HEK293 (cell line): ENCODE measurements at regions not wholly inside any gene's neighbourhood (a gene's known extent, or its start where the extent isn't known, plus 50 kb on each side); places are given as distances from the start of the nearest gene placed in this dataset.

ENCODE experiments used
- GFI1B ChIP-seq: fragments of 450-650 bp; formaldehyde crosslinking; IDR thresholded peaks from 2 replicates; pipeline ENCODE4 v1.5.1; 2016; ENCODE audit warnings: missing biosample characterization, missing genetic modification characterization
- IKZF3 ChIP-seq: fragments of 450-650 bp; IDR thresholded peaks from 2 replicates; pipeline ENCODE4 v1.5.0; 2018; ENCODE audit warnings: missing biosample characterization, mild to moderate bottlenecking, missing genetic modification characterization, moderate library complexity
- KLF16 ChIP-seq: fragments of 450-650 bp; formaldehyde crosslinking; IDR thresholded peaks from 2 replicates; pipeline ENCODE4 v1.5.1; 2017; ENCODE audit warnings: missing biosample characterization, missing genetic modification characterization
- PRDM1 ChIP-seq: fragments of 450-650 bp; formaldehyde crosslinking; IDR thresholded peaks from 2 replicates; pipeline ENCODE4; 2016; ENCODE audit warnings: missing biosample characterization, missing genetic modification characterization
- RBAK ChIP-seq: fragments of 450-650 bp; formaldehyde crosslinking; IDR thresholded peaks from 2 replicates; pipeline ENCODE4 v1.5.1; 2016; ENCODE audit warnings: missing biosample characterization, missing genetic modification characterization
- SALL2 ChIP-seq: fragments of 450-650 bp; formaldehyde crosslinking; IDR thresholded peaks from 2 replicates; pipeline ENCODE4 v1.5.0; 2017; ENCODE audit warnings: missing biosample characterization, mild to moderate bottlenecking, missing genetic modification characterization, borderline replicate concordance
- YY2 ChIP-seq: fragments of 450-650 bp; formaldehyde crosslinking; IDR thresholded peaks from 2 replicates; pipeline ENCODE4 v1.5.1; 2016; ENCODE audit warnings: missing biosample characterization, missing genetic modification characterization
- ZBTB8A ChIP-seq: fragments of 450-650 bp; formaldehyde crosslinking; IDR thresholded peaks from 2 replicates; pipeline ENCODE4 v1.5.1; 2016; ENCODE audit warnings: missing biosample characterization, missing genetic modification characterization
- ZFP69B ChIP-seq: fragments of 450-650 bp; formaldehyde crosslinking; IDR thresholded peaks from 2 replicates; pipeline ENCODE4 v1.5.1; 2016; ENCODE audit warnings: missing biosample characterization, missing genetic modification characterization
- ZNF112 ChIP-seq: fragments of 450-650 bp; formaldehyde crosslinking; IDR thresholded peaks from 2 replicates; pipeline ENCODE4 v1.5.0; 2017; ENCODE audit warnings: missing biosample characterization, missing genetic modification characterization
- ZNF19 ChIP-seq: fragments of 450-650 bp; formaldehyde crosslinking; IDR thresholded peaks from 2 replicates; pipeline ENCODE4; 2016; ENCODE audit warnings: missing biosample characterization, missing genetic modification characterization, low read depth
- ZNF214 ChIP-seq: fragments of 450-650 bp; formaldehyde crosslinking; IDR thresholded peaks from 2 replicates; pipeline ENCODE4 v1.5.1; 2017; ENCODE audit warnings: missing biosample characterization, mild to moderate bottlenecking, missing genetic modification characterization, borderline replicate concordance
- ZNF221 ChIP-seq: fragments of 450-650 bp; formaldehyde crosslinking; IDR thresholded peaks from 2 replicates; pipeline ENCODE4 v1.5.1; 2017; ENCODE audit warnings: missing biosample characterization, missing genetic modification characterization, borderline replicate concordance
- ZNF239 ChIP-seq: fragments of 450-650 bp; formaldehyde crosslinking; IDR thresholded peaks from 2 replicates; pipeline ENCODE4 v1.5.1; 2016; ENCODE audit warnings: missing biosample characterization, missing genetic modification characterization
- ZNF24 ChIP-seq: fragments of 450-650 bp; formaldehyde crosslinking; IDR thresholded peaks from 2 replicates; pipeline ENCODE4 v1.5.1; 2016; ENCODE audit warnings: missing biosample characterization, missing genetic modification characterization
- ZNF292 ChIP-seq: fragments of 450-650 bp; formaldehyde crosslinking; IDR thresholded peaks from 2 replicates; pipeline ENCODE4 v1.5.1; 2016; ENCODE audit warnings: low read depth, missing biosample characterization, missing genetic modification characterization, borderline replicate concordance
- ZNF302 ChIP-seq: fragments of 450-650 bp; formaldehyde crosslinking; IDR thresholded peaks from 2 replicates; pipeline ENCODE4 v1.5.1; 2016; ENCODE audit warnings: missing biosample characterization, missing genetic modification characterization, low read depth
- ZNF350 ChIP-seq: fragments of 450-650 bp; formaldehyde crosslinking; IDR thresholded peaks from 2 replicates; pipeline ENCODE4 v1.5.0; 2017; ENCODE audit warnings: missing biosample characterization, mild to moderate bottlenecking, missing genetic modification characterization
- ZNF416 ChIP-seq: fragments of 450-650 bp; formaldehyde crosslinking; IDR thresholded peaks from 2 replicates; pipeline ENCODE4 v1.5.1; 2016; ENCODE audit warnings: missing biosample characterization, missing genetic modification characterization
- ZNF501 ChIP-seq: fragments of 450-650 bp; formaldehyde crosslinking; IDR thresholded peaks from 2 replicates; pipeline ENCODE4 v1.5.1; 2016; ENCODE audit warnings: missing biosample characterization, missing genetic modification characterization
- ZNF521 ChIP-seq: fragments of 450-650 bp; formaldehyde crosslinking; IDR thresholded peaks from 2 replicates; pipeline ENCODE4 v1.5.1; 2017; ENCODE audit warnings: missing biosample characterization, mild to moderate bottlenecking, missing genetic modification characterization
- ZNF529 ChIP-seq: fragments of 450-650 bp; formaldehyde crosslinking; IDR thresholded peaks from 2 replicates; pipeline ENCODE4 v1.5.1; 2017; ENCODE audit warnings: missing genetic modification characterization, missing biosample characterization; ENCODE audit not compliant: insufficient replicate concordance
- ZNF560 ChIP-seq: fragments of 450-650 bp; formaldehyde crosslinking; IDR thresholded peaks from 2 replicates; pipeline ENCODE4 v1.5.1; 2017; ENCODE audit warnings: missing biosample characterization, missing genetic modification characterization, borderline replicate concordance
- ZNF677 ChIP-seq: fragments of 450-650 bp; IDR thresholded peaks from 2 replicates; pipeline ENCODE4 v1.5.0; 2018; ENCODE audit warnings: missing biosample characterization, mild to moderate bottlenecking, missing genetic modification characterization, moderate library complexity
- TF ChIP-seq, protein P1 (sequence below): fragments of 450-650 bp; formaldehyde crosslinking; IDR thresholded peaks from 2 replicates; pipeline ENCODE4 v1.5.1; 2016; ENCODE audit warnings: missing biosample characterization, missing genetic modification characterization
- TF ChIP-seq, protein P2 (sequence below): fragments of 450-650 bp; formaldehyde crosslinking; IDR thresholded peaks from 2 replicates; pipeline ENCODE4 v1.5.1; 2016; ENCODE audit warnings: missing biosample characterization, missing genetic modification characterization
- TF ChIP-seq, protein P3 (sequence below): fragments of 450-650 bp; formaldehyde crosslinking; IDR thresholded peaks from 2 replicates; pipeline ENCODE4 v1.5.1; 2017; ENCODE audit warnings: missing biosample characterization, missing genetic modification characterization
- TF ChIP-seq, protein P4 (sequence below): fragments of 450-650 bp; formaldehyde crosslinking; IDR thresholded peaks from 2 replicates; pipeline ENCODE4 v1.5.0; 2017; ENCODE audit warnings: missing biosample characterization, missing genetic modification characterization, borderline replicate concordance
- TF ChIP-seq, protein P5 (sequence below): fragments of 450-650 bp; formaldehyde crosslinking; IDR thresholded peaks from 2 replicates; pipeline ENCODE4 v1.5.1; 2016; ENCODE audit warnings: missing biosample characterization, missing genetic modification characterization
- TF ChIP-seq, protein P6 (sequence below): fragments of 450-650 bp; IDR thresholded peaks from 2 replicates; pipeline ENCODE4 v1.5.1; 2018; ENCODE audit warnings: missing biosample characterization, missing genetic modification characterization
- TF ChIP-seq, protein P7 (sequence below): fragments of 450-650 bp; formaldehyde crosslinking; IDR thresholded peaks from 2 replicates; pipeline ENCODE4 v1.5.1; 2016; ENCODE audit warnings: missing biosample characterization, missing genetic modification characterization

DNA sequence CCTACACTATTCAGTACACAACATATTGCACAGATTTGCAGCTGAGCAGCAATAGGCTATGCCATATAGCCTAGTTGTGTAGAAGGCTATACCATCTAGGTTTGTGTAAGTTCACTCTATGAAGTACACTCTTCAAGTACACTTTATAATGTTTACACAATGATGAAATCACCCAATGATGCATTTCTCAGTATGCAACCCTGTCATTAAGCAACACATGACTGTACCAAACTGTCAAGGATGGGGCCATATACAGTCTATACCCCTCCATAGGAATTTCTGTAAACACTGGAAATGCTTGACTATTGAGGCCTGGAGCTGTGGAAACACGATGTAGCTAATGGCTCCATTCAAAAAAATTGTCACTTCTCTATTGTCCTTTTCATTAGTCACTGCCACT is 535.4 kb downstream of the EPM2A start (continued):
- TF ChIP-seq, protein P1, sequence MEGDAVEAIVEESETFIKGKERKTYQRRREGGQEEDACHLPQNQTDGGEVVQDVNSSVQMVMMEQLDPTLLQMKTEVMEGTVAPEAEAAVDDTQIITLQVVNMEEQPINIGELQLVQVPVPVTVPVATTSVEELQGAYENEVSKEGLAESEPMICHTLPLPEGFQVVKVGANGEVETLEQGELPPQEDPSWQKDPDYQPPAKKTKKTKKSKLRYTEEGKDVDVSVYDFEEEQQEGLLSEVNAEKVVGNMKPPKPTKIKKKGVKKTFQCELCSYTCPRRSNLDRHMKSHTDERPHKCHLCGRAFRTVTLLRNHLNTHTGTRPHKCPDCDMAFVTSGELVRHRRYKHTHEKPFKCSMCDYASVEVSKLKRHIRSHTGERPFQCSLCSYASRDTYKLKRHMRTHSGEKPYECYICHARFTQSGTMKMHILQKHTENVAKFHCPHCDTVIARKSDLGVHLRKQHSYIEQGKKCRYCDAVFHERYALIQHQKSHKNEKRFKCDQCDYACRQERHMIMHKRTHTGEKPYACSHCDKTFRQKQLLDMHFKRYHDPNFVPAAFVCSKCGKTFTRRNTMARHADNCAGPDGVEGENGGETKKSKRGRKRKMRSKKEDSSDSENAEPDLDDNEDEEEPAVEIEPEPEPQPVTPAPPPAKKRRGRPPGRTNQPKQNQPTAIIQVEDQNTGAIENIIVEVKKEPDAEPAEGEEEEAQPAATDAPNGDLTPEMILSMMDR = no peak
- TF ChIP-seq ZNF416 (tag by site-specific recombination) = no peak
- TF ChIP-seq ZBTB8A (tag by site-specific recombination) = no peak
- TF ChIP-seq, protein P2, sequence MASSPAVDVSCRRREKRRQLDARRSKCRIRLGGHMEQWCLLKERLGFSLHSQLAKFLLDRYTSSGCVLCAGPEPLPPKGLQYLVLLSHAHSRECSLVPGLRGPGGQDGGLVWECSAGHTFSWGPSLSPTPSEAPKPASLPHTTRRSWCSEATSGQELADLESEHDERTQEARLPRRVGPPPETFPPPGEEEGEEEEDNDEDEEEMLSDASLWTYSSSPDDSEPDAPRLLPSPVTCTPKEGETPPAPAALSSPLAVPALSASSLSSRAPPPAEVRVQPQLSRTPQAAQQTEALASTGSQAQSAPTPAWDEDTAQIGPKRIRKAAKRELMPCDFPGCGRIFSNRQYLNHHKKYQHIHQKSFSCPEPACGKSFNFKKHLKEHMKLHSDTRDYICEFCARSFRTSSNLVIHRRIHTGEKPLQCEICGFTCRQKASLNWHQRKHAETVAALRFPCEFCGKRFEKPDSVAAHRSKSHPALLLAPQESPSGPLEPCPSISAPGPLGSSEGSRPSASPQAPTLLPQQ (tag by site-specific recombination) = peak; percentile 50; the same call in 1 of the 2 replicates
- TF ChIP-seq RBAK = no peak
- no peak for TF ChIP-seq ZNF302 (tag by site-specific recombination)
- TF ChIP-seq, protein P3, sequence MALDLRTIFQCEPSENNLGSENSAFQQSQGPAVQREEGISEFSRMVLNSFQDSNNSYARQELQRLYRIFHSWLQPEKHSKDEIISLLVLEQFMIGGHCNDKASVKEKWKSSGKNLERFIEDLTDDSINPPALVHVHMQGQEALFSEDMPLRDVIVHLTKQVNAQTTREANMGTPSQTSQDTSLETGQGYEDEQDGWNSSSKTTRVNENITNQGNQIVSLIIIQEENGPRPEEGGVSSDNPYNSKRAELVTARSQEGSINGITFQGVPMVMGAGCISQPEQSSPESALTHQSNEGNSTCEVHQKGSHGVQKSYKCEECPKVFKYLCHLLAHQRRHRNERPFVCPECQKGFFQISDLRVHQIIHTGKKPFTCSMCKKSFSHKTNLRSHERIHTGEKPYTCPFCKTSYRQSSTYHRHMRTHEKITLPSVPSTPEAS (tag by site-specific recombination) = 0 out of 2 replicates have a peak, but pooled peaks have one; percentile 33
- no peak for TF ChIP-seq ZNF292 (tag by site-specific recombination)
- no peak for TF ChIP-seq ZNF221 (tag by site-specific recombination)
- no peak for TF ChIP-seq ZNF677 (tag by site-specific recombination)
- no peak for TF ChIP-seq ZNF19
- TF ChIP-seq, protein P4, sequence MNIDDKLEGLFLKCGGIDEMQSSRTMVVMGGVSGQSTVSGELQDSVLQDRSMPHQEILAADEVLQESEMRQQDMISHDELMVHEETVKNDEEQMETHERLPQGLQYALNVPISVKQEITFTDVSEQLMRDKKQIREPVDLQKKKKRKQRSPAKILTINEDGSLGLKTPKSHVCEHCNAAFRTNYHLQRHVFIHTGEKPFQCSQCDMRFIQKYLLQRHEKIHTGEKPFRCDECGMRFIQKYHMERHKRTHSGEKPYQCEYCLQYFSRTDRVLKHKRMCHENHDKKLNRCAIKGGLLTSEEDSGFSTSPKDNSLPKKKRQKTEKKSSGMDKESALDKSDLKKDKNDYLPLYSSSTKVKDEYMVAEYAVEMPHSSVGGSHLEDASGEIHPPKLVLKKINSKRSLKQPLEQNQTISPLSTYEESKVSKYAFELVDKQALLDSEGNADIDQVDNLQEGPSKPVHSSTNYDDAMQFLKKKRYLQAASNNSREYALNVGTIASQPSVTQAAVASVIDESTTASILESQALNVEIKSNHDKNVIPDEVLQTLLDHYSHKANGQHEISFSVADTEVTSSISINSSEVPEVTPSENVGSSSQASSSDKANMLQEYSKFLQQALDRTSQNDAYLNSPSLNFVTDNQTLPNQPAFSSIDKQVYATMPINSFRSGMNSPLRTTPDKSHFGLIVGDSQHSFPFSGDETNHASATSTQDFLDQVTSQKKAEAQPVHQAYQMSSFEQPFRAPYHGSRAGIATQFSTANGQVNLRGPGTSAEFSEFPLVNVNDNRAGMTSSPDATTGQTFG (tag by site-specific recombination) = no peak
- TF ChIP-seq, protein P5, sequence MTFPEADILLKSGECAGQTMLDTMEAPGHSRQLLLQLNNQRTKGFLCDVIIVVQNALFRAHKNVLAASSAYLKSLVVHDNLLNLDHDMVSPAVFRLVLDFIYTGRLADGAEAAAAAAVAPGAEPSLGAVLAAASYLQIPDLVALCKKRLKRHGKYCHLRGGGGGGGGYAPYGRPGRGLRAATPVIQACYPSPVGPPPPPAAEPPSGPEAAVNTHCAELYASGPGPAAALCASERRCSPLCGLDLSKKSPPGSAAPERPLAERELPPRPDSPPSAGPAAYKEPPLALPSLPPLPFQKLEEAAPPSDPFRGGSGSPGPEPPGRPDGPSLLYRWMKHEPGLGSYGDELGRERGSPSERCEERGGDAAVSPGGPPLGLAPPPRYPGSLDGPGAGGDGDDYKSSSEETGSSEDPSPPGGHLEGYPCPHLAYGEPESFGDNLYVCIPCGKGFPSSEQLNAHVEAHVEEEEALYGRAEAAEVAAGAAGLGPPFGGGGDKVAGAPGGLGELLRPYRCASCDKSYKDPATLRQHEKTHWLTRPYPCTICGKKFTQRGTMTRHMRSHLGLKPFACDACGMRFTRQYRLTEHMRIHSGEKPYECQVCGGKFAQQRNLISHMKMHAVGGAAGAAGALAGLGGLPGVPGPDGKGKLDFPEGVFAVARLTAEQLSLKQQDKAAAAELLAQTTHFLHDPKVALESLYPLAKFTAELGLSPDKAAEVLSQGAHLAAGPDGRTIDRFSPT = no peak
- no peak for TF ChIP-seq GFI1B (tag by site-specific recombination)
- TF ChIP-seq ZNF560 = no peak
- TF ChIP-seq ZNF24 = 0 out of 2 replicates have a peak, but pooled peaks have one; percentile 75
- no peak for TF ChIP-seq PRDM1 (tag by site-specific recombination)
- TF ChIP-seq ZNF239 (tag by site-specific recombination) = no peak
- TF ChIP-seq IKZF3 (tag by site-specific recombination) = no peak
- TF ChIP-seq SALL2 (tag by site-specific recombination) = no peak
- TF ChIP-seq YY2 (tag by site-specific recombination) = no peak
- no peak for TF ChIP-seq ZNF350 (tag by site-specific recombination)
- TF ChIP-seq ZNF214 (tag by site-specific recombination) = no peak
- no peak for TF ChIP-seq KLF16
- TF ChIP-seq ZNF501 (tag by site-specific recombination) = no peak
- no peak for TF ChIP-seq ZNF112 (tag by site-specific recombination)
- peak; percentile 33; the same call in 1 of the 2 replicates for TF ChIP-seq ZFP69B
- TF ChIP-seq ZNF529 (tag by site-specific recombination) = no peak
- TF ChIP-seq, protein P6, sequence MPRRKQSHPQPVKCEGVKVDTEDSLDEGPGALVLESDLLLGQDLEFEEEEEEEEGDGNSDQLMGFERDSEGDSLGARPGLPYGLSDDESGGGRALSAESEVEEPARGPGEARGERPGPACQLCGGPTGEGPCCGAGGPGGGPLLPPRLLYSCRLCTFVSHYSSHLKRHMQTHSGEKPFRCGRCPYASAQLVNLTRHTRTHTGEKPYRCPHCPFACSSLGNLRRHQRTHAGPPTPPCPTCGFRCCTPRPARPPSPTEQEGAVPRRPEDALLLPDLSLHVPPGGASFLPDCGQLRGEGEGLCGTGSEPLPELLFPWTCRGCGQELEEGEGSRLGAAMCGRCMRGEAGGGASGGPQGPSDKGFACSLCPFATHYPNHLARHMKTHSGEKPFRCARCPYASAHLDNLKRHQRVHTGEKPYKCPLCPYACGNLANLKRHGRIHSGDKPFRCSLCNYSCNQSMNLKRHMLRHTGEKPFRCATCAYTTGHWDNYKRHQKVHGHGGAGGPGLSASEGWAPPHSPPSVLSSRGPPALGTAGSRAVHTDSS (tag by site-specific recombination) = no peak
- no peak for TF ChIP-seq ZNF521 (tag by site-specific recombination)
- TF ChIP-seq, protein P7, sequence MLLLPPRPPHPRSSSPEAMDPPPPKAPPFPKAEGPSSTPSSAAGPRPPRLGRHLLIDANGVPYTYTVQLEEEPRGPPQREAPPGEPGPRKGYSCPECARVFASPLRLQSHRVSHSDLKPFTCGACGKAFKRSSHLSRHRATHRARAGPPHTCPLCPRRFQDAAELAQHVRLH (tag by site-specific recombination) = no peak
